Uterus (tissue), 3 donors: ENCODE measurements at regions not wholly inside any gene's neighbourhood (a gene's known extent, or its start where the extent isn't known, plus 50 kb on each side); places are given as distances from the start of the nearest gene placed in this dataset.
"Not testable (repeated sequence)": the region's sequence is repeated elsewhere in the genome, so short reads cannot be mapped to it uniquely, and the experiment has no call there.

ENCODE experiments used
- DNase-seq, 2 donors: peaks; one replicate each; pipeline ENCODE4 v3.0.0-alpha.2; 2019 to 2020
- H3K27ac ChIP-seq, 2 donors: fragments of 200-600 bp; sonication (generic); 1 replicate in 1 of 2; 2 replicates in 1 of 2; pipeline ENCODE4 v1.5.1; 2016 to 2018
- H3K27me3 ChIP-seq, 2 donors: fragments of 200-600 bp; sonication (generic); one replicate each; pipeline ENCODE4 v1.5.1; 2018 to 2019; ENCODE audit warnings: control low read depth in 1 of 2
- H3K36me3 ChIP-seq, 2 donors: fragments of 200-600 bp; sonication (generic); one replicate each; pipeline ENCODE4 v1.5.1; 2019; ENCODE audit warnings: control low read depth in 1 of 2
- H3K4me1 ChIP-seq, 2 donors: fragments of 200-600 bp; sonication (generic); one replicate each; pipeline ENCODE4 v1.5.1; 2018 to 2019; ENCODE audit warnings: control low read depth in 1 of 2
- H3K4me3 ChIP-seq, 2 donors: fragments of 200-600 bp; sonication (generic); 1 replicate in 1 of 2; 2 replicates in 1 of 2; pipeline ENCODE4 v1.5.1; 2018 to 2019; ENCODE audit warnings: mild to moderate bottlenecking in 1 of 2
- H3K9me3 ChIP-seq, 2 donors: fragments of 200-600 bp; sonication (generic); one replicate each; pipeline ENCODE4 v1.5.1; 2019; ENCODE audit warnings: control low read depth in 1 of 2
- CTCF ChIP-seq, 4 experiments: fragments of 200-600 bp in 2 of 4; fragments of 450-650 bp in 2 of 4; sonication (generic) in 2 of 4; IDR thresholded peaks; one replicate each; pipeline ENCODE4 v1.5.1; 2016 to 2019; ENCODE audit warnings: antibody characterized with exemption in 4 of 4, mild to moderate bottlenecking in 2 of 4, moderate library complexity in 1 of 4
- POLR2A ChIP-seq, 2 donors: fragments of 450-650 bp; IDR thresholded peaks; one replicate each; pipeline ENCODE4 v1.6.1; 2016; ENCODE audit warnings: antibody characterized with exemption in 2 of 2, mild to moderate bottlenecking in 1 of 2, moderate library complexity in 1 of 2
- intact Hi-C: fragments of 100-400 bp; cut with DNase I; formaldehyde crosslinking; loops from one replicate; pipeline ENCODE4 v1.15.1; 2023; ENCODE audit warnings: low total_unique reads
- donor health status: DM: yes; HTN: yes; CAD: no.

GRCh38 chr1:157334041-157334440 is 195.8 kb upstream of the ETV3 start:
- Histone ChIP-seq H3K27me3 (no peaks in the 10 kb centered on the region), H3K9me3 (no peaks in the 10 kb centered on the region), H3K36me3 (no peaks in the 10 kb centered on the region), H3K4me1 (no peaks in the 10 kb centered on the region), H3K4me3 (no peak overlapping the region), H3K27ac (no peak overlapping the region)
- intact Hi-C loops = no loop called here
- TF ChIP-seq CTCF (IDR thresholded peaks at IDR 0.05) = no peak
- TF ChIP-seq POLR2A (IDR thresholded peaks at IDR 0.05) = no peak
- no peak for DNase-seq

- DNase-seq, H3K36me3 ChIP-seq, H3K9me3 ChIP-seq, H3K27me3 ChIP-seq, H3K4me3 ChIP-seq, H3K27ac ChIP-seq, H3K4me1 ChIP-seq, intact Hi-C loops: not testable (repeated sequence)
These were observed 192.0 kb upstream of the ETV3 start for GRCh38 chr1:157330177-157330576.

GRCh38 chr1:157328120-157328519 is 189.9 kb upstream of the ETV3 start:
- DNase-seq, H3K36me3 ChIP-seq, H3K4me1 ChIP-seq, H3K9me3 ChIP-seq, H3K27me3 ChIP-seq, H3K27ac ChIP-seq, H3K4me3 ChIP-seq, intact Hi-C loops: not testable (repeated sequence)

- no peak for DNase-seq
- TF ChIP-seq POLR2A (IDR thresholded peaks at IDR 0.05) = no peak
- TF ChIP-seq CTCF (IDR thresholded peaks at IDR 0.05) = no peak
- no peaks in the 10 kb centered on the region for H3K4me1 ChIP-seq
- no peak overlapping the region for H3K4me3 ChIP-seq
- H3K27me3 ChIP-seq = no peaks in the 10 kb centered on the region
- H3K36me3 ChIP-seq = no peaks in the 10 kb centered on the region
- intact Hi-C loops = no loop called here
- no peak overlapping the region for H3K27ac ChIP-seq
- no peaks in the 10 kb centered on the region for H3K9me3 ChIP-seq
These were observed 188.1 kb upstream of the ETV3 start for GRCh38 chr1:157326173-157326859.

GRCh38 chr1:157325220-157325619 is 187.0 kb upstream of the ETV3 start:
- no peak for DNase-seq
- no peaks in the 10 kb centered on the region for H3K27me3 ChIP-seq
- intact Hi-C loops = no loop called here
- TF ChIP-seq CTCF (IDR thresholded peaks at IDR 0.05) (no peak), POLR2A (IDR thresholded peaks at IDR 0.05) (no peak)
- H3K27ac ChIP-seq = no peak overlapping the region
- no peaks in the 10 kb centered on the region for H3K9me3 ChIP-seq
- no peaks in the 10 kb centered on the region for H3K36me3 ChIP-seq
- no peak overlapping the region for H3K4me3 ChIP-seq
- no peaks in the 10 kb centered on the region for H3K4me1 ChIP-seq

GRCh38 chr1:157321972-157322371 is 183.8 kb upstream of the ETV3 start:
- H3K4me1 ChIP-seq, H3K27me3 ChIP-seq, H3K27ac ChIP-seq, H3K4me3 ChIP-seq, DNase-seq, H3K9me3 ChIP-seq, intact Hi-C loops, H3K36me3 ChIP-seq: not testable (repeated sequence)

GRCh38 chr1:157319567-157319966 is 181.4 kb upstream of the ETV3 start:
- H3K27me3 ChIP-seq = no peaks in the 10 kb centered on the region
- H3K36me3 ChIP-seq = no peaks in the 10 kb centered on the region
- TF ChIP-seq POLR2A (IDR thresholded peaks at IDR 0.05) = no peak
- no peak for TF ChIP-seq CTCF (IDR thresholded peaks at IDR 0.05)
- peaks cover 0 to 5% of the 10 kb centered on the region in 2 donors for H3K9me3 ChIP-seq
- intact Hi-C loops = no loop called here
- DNase-seq = no peak
- no peak overlapping the region for H3K4me3 ChIP-seq
- no peaks in the 10 kb centered on the region for H3K4me1 ChIP-seq
- no peak overlapping the region for H3K27ac ChIP-seq

GRCh38 chr1:157317229-157317628 is 179.0 kb upstream of the ETV3 start:
- intact Hi-C loops, H3K9me3 ChIP-seq, H3K27ac ChIP-seq, H3K27me3 ChIP-seq, H3K4me1 ChIP-seq, DNase-seq, H3K36me3 ChIP-seq, H3K4me3 ChIP-seq: not testable (repeated sequence)
